GM12878 (cell line): ENCODE measurements at regions not wholly inside any gene's neighbourhood (a gene's known extent, or its start where the extent isn't known, plus 50 kb on each side); places are given as distances from the start of the nearest gene placed in this dataset.

Experiments used
- BCL11A ChIP-seq: IDR thresholded peaks from 2 replicates; pipeline ENCODE4 v1.6.1; 2011; ENCODE audit warnings: low read depth, low read length
- NR2C2 ChIP-seq: IDR thresholded peaks from 2 replicates; pipeline ENCODE4 v1.6.1; 2011; ENCODE audit warnings: borderline replicate concordance, low read depth; ENCODE audit not compliant: control insufficient read depth, insufficient read length
- TF ChIP-seq, protein P1 (sequence below): IDR thresholded peaks from 2 replicates; pipeline ENCODE4 v1.6.1; 2012; ENCODE audit warnings: mild to moderate bottlenecking, low read depth, low read length
- TF ChIP-seq, protein P2 (sequence below): fragments of 450-650 bp; IDR thresholded peaks from 2 replicates; pipeline ENCODE4 v1.6.1; 2014; ENCODE audit warnings: mild to moderate bottlenecking
- TF ChIP-seq, protein P3 (sequence below): IDR thresholded peaks from 2 replicates; pipeline ENCODE4 v1.6.1; 2012; ENCODE audit warnings: improper control_type of control experiment, low read depth, low read length; ENCODE audit not compliant: insufficient replicate concordance

DNA sequence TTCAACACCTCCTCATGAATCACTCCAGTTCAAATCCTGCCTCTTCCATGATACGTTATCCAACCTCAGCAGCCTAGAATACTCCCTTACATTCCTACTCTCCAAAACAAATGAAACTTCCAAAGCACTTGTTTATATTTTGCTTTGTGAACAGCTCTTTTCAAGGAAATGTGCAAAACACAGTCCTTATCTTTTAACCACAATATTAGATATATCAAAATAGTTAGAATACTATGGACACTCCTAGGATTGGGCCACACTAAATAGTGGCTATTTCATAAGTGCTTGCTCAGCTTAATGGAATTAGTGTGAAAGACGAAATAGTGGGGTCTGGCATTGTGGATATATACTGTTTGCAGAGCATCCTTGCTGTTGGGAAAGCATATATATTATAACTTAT lies 173.5 kb downstream of the ZC3H11B start (continued):
- TF ChIP-seq, protein P1, sequence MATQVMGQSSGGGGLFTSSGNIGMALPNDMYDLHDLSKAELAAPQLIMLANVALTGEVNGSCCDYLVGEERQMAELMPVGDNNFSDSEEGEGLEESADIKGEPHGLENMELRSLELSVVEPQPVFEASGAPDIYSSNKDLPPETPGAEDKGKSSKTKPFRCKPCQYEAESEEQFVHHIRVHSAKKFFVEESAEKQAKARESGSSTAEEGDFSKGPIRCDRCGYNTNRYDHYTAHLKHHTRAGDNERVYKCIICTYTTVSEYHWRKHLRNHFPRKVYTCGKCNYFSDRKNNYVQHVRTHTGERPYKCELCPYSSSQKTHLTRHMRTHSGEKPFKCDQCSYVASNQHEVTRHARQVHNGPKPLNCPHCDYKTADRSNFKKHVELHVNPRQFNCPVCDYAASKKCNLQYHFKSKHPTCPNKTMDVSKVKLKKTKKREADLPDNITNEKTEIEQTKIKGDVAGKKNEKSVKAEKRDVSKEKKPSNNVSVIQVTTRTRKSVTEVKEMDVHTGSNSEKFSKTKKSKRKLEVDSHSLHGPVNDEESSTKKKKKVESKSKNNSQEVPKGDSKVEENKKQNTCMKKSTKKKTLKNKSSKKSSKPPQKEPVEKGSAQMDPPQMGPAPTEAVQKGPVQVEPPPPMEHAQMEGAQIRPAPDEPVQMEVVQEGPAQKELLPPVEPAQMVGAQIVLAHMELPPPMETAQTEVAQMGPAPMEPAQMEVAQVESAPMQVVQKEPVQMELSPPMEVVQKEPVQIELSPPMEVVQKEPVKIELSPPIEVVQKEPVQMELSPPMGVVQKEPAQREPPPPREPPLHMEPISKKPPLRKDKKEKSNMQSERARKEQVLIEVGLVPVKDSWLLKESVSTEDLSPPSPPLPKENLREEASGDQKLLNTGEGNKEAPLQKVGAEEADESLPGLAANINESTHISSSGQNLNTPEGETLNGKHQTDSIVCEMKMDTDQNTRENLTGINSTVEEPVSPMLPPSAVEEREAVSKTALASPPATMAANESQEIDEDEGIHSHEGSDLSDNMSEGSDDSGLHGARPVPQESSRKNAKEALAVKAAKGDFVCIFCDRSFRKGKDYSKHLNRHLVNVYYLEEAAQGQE: no peak
- TF ChIP-seq NR2C2 (no peak), BCL11A (no peak)
- TF ChIP-seq, protein P2, sequence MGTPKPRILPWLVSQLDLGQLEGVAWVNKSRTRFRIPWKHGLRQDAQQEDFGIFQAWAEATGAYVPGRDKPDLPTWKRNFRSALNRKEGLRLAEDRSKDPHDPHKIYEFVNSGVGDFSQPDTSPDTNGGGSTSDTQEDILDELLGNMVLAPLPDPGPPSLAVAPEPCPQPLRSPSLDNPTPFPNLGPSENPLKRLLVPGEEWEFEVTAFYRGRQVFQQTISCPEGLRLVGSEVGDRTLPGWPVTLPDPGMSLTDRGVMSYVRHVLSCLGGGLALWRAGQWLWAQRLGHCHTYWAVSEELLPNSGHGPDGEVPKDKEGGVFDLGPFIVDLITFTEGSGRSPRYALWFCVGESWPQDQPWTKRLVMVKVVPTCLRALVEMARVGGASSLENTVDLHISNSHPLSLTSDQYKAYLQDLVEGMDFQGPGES: no peak
- TF ChIP-seq, protein P3, sequence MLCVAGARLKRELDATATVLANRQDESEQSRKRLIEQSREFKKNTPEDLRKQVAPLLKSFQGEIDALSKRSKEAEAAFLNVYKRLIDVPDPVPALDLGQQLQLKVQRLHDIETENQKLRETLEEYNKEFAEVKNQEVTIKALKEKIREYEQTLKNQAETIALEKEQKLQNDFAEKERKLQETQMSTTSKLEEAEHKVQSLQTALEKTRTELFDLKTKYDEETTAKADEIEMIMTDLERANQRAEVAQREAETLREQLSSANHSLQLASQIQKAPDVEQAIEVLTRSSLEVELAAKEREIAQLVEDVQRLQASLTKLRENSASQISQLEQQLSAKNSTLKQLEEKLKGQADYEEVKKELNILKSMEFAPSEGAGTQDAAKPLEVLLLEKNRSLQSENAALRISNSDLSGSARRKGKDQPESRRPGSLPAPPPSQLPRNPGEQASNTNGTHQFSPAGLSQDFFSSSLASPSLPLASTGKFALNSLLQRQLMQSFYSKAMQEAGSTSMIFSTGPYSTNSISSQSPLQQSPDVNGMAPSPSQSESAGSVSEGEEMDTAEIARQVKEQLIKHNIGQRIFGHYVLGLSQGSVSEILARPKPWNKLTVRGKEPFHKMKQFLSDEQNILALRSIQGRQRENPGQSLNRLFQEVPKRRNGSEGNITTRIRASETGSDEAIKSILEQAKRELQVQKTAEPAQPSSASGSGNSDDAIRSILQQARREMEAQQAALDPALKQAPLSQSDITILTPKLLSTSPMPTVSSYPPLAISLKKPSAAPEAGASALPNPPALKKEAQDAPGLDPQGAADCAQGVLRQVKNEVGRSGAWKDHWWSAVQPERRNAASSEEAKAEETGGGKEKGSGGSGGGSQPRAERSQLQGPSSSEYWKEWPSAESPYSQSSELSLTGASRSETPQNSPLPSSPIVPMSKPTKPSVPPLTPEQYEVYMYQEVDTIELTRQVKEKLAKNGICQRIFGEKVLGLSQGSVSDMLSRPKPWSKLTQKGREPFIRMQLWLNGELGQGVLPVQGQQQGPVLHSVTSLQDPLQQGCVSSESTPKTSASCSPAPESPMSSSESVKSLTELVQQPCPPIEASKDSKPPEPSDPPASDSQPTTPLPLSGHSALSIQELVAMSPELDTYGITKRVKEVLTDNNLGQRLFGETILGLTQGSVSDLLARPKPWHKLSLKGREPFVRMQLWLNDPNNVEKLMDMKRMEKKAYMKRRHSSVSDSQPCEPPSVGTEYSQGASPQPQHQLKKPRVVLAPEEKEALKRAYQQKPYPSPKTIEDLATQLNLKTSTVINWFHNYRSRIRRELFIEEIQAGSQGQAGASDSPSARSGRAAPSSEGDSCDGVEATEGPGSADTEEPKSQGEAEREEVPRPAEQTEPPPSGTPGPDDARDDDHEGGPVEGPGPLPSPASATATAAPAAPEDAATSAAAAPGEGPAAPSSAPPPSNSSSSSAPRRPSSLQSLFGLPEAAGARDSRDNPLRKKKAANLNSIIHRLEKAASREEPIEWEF: no peak
